Endothelial cell of umbilical vein (primary cell): ENCODE measurements at regions not wholly inside any gene's neighbourhood (a gene's known extent, or its start where the extent isn't known, plus 50 kb on each side); places are given as distances from the start of the nearest gene placed in this dataset.

ENCODE experiments used
- BruUV-seq: library from RNA; stranded (reverse); fragments of 400-500 nt; replicated peaks from 2 replicates; lab custom pipeline; 2021; lab: Mats Ljungman, UMichigan
- CTCF ChIA-PET: fragments of 300-600, 350-600 bp; sonication (Branson Sonifier 250); formaldehyde crosslinking; loops from one replicate; lab custom pipeline; 2021; ENCODE audit warnings: antibody characterized with exemption, inconsistent platforms; lab: Charles Lee
- POLR2A ChIA-PET: fragments of 300-600, 350-600 bp; sonication (Branson Sonifier 250); formaldehyde crosslinking; loops from one replicate; lab custom pipeline; 2021; ENCODE audit warnings: antibody characterized with exemption, inconsistent platforms; lab: Charles Lee
- DNase-seq: peaks from one replicate; pipeline ENCODE4 v3.0.0-alpha.2; 2011; ENCODE audit warnings: low read depth, low spot score
- FAIRE-seq: peaks from 2 replicates; lab custom pipeline; 2011; peaks lifted over from hg19 to GRCh38; lab: Jason Lieb, UNC
- H2AFZ ChIP-seq: 2 replicates; pipeline ENCODE4 v1.6.0; 2012; ENCODE audit warnings: low read depth, low read length, control low read depth, inconsistent platforms
- H3K27ac ChIP-seq: 2 replicates; pipeline ENCODE4 v1.5.1; 2011; ENCODE audit warnings: low read depth, mild to moderate bottlenecking, control low read depth, low read length, moderate library complexity; ENCODE audit not compliant: insufficient read depth
- H3K27me3 ChIP-seq, 2 experiments: 2 replicates each; pipeline versions ENCODE4 v1.6.0 to v1.6.1; 2011; ENCODE audit warnings: low read length in 2 of 2, mixed read lengths in 1 of 2; ENCODE audit not compliant: control insufficient read depth in 2 of 2, insufficient read depth in 2 of 2
- H3K36me3 ChIP-seq, 2 experiments: 2 replicates in 1 of 2; 3 replicates in 1 of 2; pipeline ENCODE4 v1.5.1; 2011; ENCODE audit warnings: low read length in 2 of 2, mild to moderate bottlenecking in 1 of 2, moderate library complexity in 1 of 2; ENCODE audit not compliant: control insufficient read depth in 2 of 2, insufficient read depth in 2 of 2; ENCODE audit errors: extremely low read depth in 1 of 2
- H3K4me1 ChIP-seq: 3 replicates; pipeline ENCODE4 v1.5.1; 2011; ENCODE audit warnings: mild to moderate bottlenecking, low read length; ENCODE audit not compliant: control insufficient read depth, insufficient read depth; ENCODE audit errors: extremely low read depth
- H3K4me2 ChIP-seq: 2 replicates; pipeline ENCODE4 v1.6.1; 2011; ENCODE audit warnings: low read length, control low read depth, mixed read lengths; ENCODE audit not compliant: insufficient read depth
- H3K4me3 ChIP-seq, 3 experiments: fragments of 200-600 bp in 1 of 3; sonication (generic), shearing (Covaris generic) in 1 of 3; replicated peaks in 1 of 3; 2 replicates each; pipeline ENCODE4 v1.5.1; 2011 to 2016; ENCODE audit warnings: control low read depth in 3 of 3, low read length in 3 of 3, mild to moderate bottlenecking in 2 of 3, inconsistent platforms in 1 of 3, low read depth in 1 of 3, moderate library complexity in 1 of 3; ENCODE audit not compliant: insufficient read depth in 1 of 3
- H3K79me2 ChIP-seq: 2 replicates; pipeline ENCODE4 v1.6.0; 2012; ENCODE audit warnings: low read length, inconsistent platforms; ENCODE audit not compliant: control insufficient read depth, insufficient read depth
- H3K9ac ChIP-seq: replicated peaks from 2 replicates; pipeline ENCODE3; 2011; ENCODE audit warnings: low read length, control low read depth; ENCODE audit not compliant: insufficient read depth; ENCODE audit errors: extremely low read depth
- H3K9me1 ChIP-seq: replicated peaks from 3 replicates; pipeline ENCODE4 v1.6.0; 2011; ENCODE audit warnings: mild to moderate bottlenecking, low read length; ENCODE audit not compliant: control insufficient read depth, insufficient read depth; ENCODE audit errors: extremely low read depth
- H3K9me3 ChIP-seq: replicated peaks from 2 replicates; pipeline ENCODE4 v1.5.1; 2012; ENCODE audit warnings: low read length, inconsistent platforms; ENCODE audit not compliant: control insufficient read depth, insufficient read depth
- H4K20me1 ChIP-seq: replicated peaks from 2 replicates; pipeline ENCODE3; 2011; ENCODE audit warnings: mild to moderate bottlenecking, low read length; ENCODE audit not compliant: control insufficient read depth, insufficient read depth; ENCODE audit errors: extremely low read depth
- CTCF ChIP-seq, 2 donors: IDR thresholded peaks; 1 replicate in 1 of 2; 2 replicates in 1 of 2; pipeline ENCODE4 v1.5.1; 2011; ENCODE audit warnings: low read length in 2 of 2, mild to moderate bottlenecking in 2 of 2, moderate library complexity in 2 of 2, control low read depth in 1 of 2, inconsistent platforms in 1 of 2, low read depth in 1 of 2; ENCODE audit not compliant: insufficient read depth in 1 of 2; ENCODE audit errors: extremely low read depth in 1 of 2
- EZH2 ChIP-seq: IDR thresholded peaks from 2 replicates; pipeline ENCODE4 v1.6.1; 2012; ENCODE audit warnings: borderline replicate concordance, low read depth, mild to moderate bottlenecking, moderate library complexity, low read length, inconsistent platforms; ENCODE audit not compliant: severe bottlenecking
- FOS ChIP-seq: IDR thresholded peaks from 2 replicates; pipeline ENCODE4 v1.6.1; 2011; ENCODE audit warnings: mild to moderate bottlenecking, low read length, moderate library complexity, borderline replicate concordance; ENCODE audit not compliant: insufficient read depth
- GATA2 ChIP-seq: IDR thresholded peaks from 2 replicates; pipeline ENCODE4 v1.7.0; 2011; ENCODE audit warnings: low read depth, mild to moderate bottlenecking, moderate library complexity, mixed read lengths, low read length; ENCODE audit not compliant: insufficient read length, insufficient read depth
- JUN ChIP-seq: IDR thresholded peaks from 2 replicates; pipeline ENCODE4 v1.6.1; 2011; ENCODE audit warnings: borderline replicate concordance, low read depth; ENCODE audit not compliant: insufficient read length, insufficient read depth
- POLR2A ChIP-seq: IDR thresholded peaks from 2 replicates; pipeline ENCODE4 v1.6.1; 2012; ENCODE audit warnings: low read depth, mild to moderate bottlenecking, control low read depth, low read length
- POLR2AphosphoS5 ChIP-seq: IDR thresholded peaks from 2 replicates; pipeline ENCODE4 v1.6.1; 2012; ENCODE audit warnings: low read depth, mild to moderate bottlenecking, control low read depth, low read length, moderate library complexity; ENCODE audit not compliant: insufficient read depth
- dilution Hi-C: fragments of 300-500 bp; cut with MboI; formaldehyde crosslinking; loops from one replicate; pipeline ENCODE4 v1.15.0; 2019; ENCODE audit warnings: low sequenced_read_pairs; ENCODE audit not compliant: extremely low pct_ligation_motif_present
- intact Hi-C: fragments of 100-400 bp; cut with micrococcal nuclease; formaldehyde crosslinking; loops from one replicate; pipeline ENCODE4 v1.10.0; 2022

DNA sequence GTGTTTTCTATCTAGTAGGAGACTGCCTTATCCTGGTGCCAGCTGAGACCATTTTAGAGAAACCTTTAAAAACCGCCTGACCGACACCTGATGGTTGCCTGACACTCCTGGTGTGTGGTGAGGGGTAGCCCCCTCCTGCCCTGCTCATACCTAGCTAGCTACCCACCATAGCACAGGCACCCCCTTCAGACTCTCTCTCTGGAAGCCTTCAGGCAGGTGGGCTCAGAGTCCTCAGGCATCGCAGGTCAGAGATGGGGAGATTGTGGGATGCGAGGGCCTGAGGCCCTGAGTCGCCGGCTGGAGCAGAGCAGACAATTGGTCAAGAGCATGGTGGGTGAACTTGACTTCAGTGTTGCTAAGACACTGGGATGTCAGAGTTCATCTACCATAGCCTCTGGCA lies 424.6 kb downstream of the BRD1 start:
- H3K9me1 ChIP-seq: no peaks in the 10 kb centered on the region
- intact Hi-C loops: no loop called here
- CTCF ChIA-PET: no interaction called here

More for the DNA sequence above, 424.6 kb downstream of the BRD1 start:
- no peak overlapping the region for H3K4me3 ChIP-seq
- FAIRE-seq (no peak), DNase-seq (no peak)
- no peaks in the 10 kb centered on the region for H3K36me3 ChIP-seq
- no peaks in the 10 kb centered on the region for H3K79me2 ChIP-seq
- H3K4me1 ChIP-seq: no peaks in the 10 kb centered on the region
- H4K20me1 ChIP-seq: no peaks in the 10 kb centered on the region
- H3K27ac ChIP-seq: no peak overlapping the region
- no TSS peak for BruUV-seq
- TF ChIP-seq JUN (no peak), EZH2 (no peak), FOS (no peak), CTCF (IDR thresholded peaks at IDR 0.05; ENCODE audit: extremely low read depth in 1 of 2, insufficient read depth in 1 of 2, low read depth in 1 of 2, low read length in 2 of 2) (no peak), GATA2 (no peak), POLR2AphosphoS5 (no peak), POLR2A (no peak)
- no peak overlapping the region for H3K9ac ChIP-seq
- dilution Hi-C loops: no loop called here
- no peak overlapping the region for H3K4me2 ChIP-seq
- H2AFZ ChIP-seq: no peak overlapping the region
- H3K27me3 ChIP-seq: no peaks in the 10 kb centered on the region
- H3K9me3 ChIP-seq: no peaks in the 10 kb centered on the region
- POLR2A ChIA-PET: interaction anchor here (0.7 kb wide), 1 partner anchor 1575 kb away, joined by 3 read pairs; no protein-coding TSS in a partner anchor
